ENCODE measurements at regions not wholly inside any gene's neighbourhood (a gene's known extent, or its start where the extent isn't known, plus 50 kb on each side); places are given as distances from the start of the nearest gene placed in this dataset.

DNA sequence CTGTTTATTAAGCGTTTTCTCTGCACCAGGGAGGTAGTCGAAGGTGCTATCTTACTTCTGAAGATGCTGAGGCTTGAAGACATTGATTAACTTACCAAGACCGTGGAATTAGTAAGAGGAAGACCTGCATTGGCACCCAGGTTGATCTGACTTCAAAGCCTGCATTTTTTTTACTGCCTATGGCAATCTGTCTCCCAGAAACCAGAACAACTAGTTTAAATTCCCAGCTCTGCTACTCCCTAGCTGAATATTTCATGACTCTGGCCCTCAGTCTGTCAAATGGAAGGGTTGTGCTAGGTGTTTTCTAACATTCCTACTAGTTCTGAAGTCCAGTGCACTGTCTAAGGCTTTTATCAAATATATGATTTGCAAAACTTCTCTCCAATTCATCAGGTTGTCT lies 52.0 kb upstream of the GRAMD1B start:
- Histone ChIP-seq H3K9me3 (ENCODE audit: control insufficient read depth in 2 of 3, low read length in 3 of 3) (no peaks in the 10 kb centered on the region), H3K27ac (ENCODE audit: low read depth, low read length) (no peak overlapping the region), H3K4me1 (ENCODE audit: control insufficient read depth in 2 of 2, insufficient read depth in 2 of 2, low read length in 2 of 2) (peaks cover 0 to 6% of the 10 kb centered on the region in 2 donors), H3K4me3 (ENCODE audit: low read length) (no peak overlapping the region), H3K36me3 (ENCODE audit: control insufficient read depth in 2 of 3, insufficient read depth in 3 of 3, low read length in 3 of 3) (no peaks in the 10 kb centered on the region), H3K27me3 (ENCODE audit: control insufficient read depth in 2 of 2, insufficient read depth in 2 of 2, low read length in 2 of 2) (peaks cover 0 to 3% of the 10 kb centered on the region in 2 donors)
- Mint-ChIP-seq H3K4me3 (no peak overlapping the region), H3K9me3 (no peaks in the 10 kb centered on the region), H3K4me1 (peaks cover 0 to 67% (median 3%) of the 10 kb centered on the region in 7 donors), H3K27me3 (no peaks in the 10 kb centered on the region), H3K27ac (peak overlapping the region in 1 of 9 donors; percentile 19), H3K36me3 (peaks cover 0 to 30% (median 0%) of the 10 kb centered on the region in 5 donors)
- intact Hi-C loops (cut with micrococcal nuclease): no loop called here
- ATAC-seq (no peak), DNase-seq (no peak)
- POLR2A ChIA-PET: no interaction called here
- CTCF ChIA-PET: no interaction called here

DNA sequence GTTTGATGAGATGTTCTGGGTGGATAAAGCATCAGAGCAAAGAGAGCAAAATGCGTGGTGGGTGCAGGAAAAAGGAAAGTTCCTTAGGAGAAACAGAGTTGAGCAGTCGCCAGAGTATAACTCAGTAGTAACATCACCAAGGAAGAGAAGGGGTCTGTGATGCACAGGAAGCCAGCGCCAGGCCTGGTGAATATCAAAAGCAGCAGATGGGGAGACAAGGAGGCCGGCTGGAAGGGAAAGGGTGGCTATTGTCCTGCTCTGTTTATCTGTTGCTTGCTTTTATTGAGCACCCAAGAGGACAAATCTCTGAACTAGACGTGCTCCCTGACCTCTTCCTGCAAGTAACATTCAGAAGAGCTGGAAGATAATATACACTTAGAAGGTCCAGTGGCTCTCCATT lies 52.7 kb upstream of the GRAMD1B start:
- DNase-seq: no peak
- Mint-ChIP-seq H3K4me3 (no peak overlapping the region), H3K27ac (no peak overlapping the region), H3K27me3 (no peaks in the 10 kb centered on the region), H3K9me3 (no peaks in the 10 kb centered on the region), H3K4me1 (peaks cover 0 to 68% (median under 1%) of the 10 kb centered on the region in 7 donors), H3K36me3 (peaks cover 0 to 27% (median 0%) of the 10 kb centered on the region in 5 donors)
- Histone ChIP-seq H3K4me1 (ENCODE audit: control insufficient read depth in 2 of 2, insufficient read depth in 2 of 2, low read length in 2 of 2) (no peaks in the 10 kb centered on the region), H3K27ac (ENCODE audit: low read depth, low read length) (no peak overlapping the region), H3K27me3 (ENCODE audit: control insufficient read depth in 2 of 2, insufficient read depth in 2 of 2, low read length in 2 of 2) (peaks cover 0 to 3% of the 10 kb centered on the region in 2 donors), H3K4me3 (ENCODE audit: low read length) (no peak overlapping the region), H3K9me3 (ENCODE audit: control insufficient read depth in 2 of 3, low read length in 3 of 3) (no peaks in the 10 kb centered on the region), H3K36me3 (ENCODE audit: control insufficient read depth in 2 of 3, insufficient read depth in 3 of 3, low read length in 3 of 3) (no peaks in the 10 kb centered on the region)
- no peak for ATAC-seq
- POLR2A ChIA-PET: no interaction called here
- CTCF ChIA-PET: no interaction called here
- intact Hi-C loops (cut with micrococcal nuclease): no loop called here

GRCh38 chr11:123375832-123376231 lies 54.2 kb upstream of the GRAMD1B start:
- no peaks in the 10 kb centered on the region for H3K36me3 ChIP-seq (ENCODE audit: control insufficient read depth in 2 of 3, insufficient read depth in 3 of 3, low read length in 3 of 3)
- peaks cover 0 to 66% (median 0%) of the 10 kb centered on the region in 7 donors for H3K4me1 Mint-ChIP-seq
- POLR2A ChIA-PET: no interaction called here
- ATAC-seq (no peak), DNase-seq (no peak)
- no peaks in the 10 kb centered on the region for H3K27me3 Mint-ChIP-seq
- H3K4me1 ChIP-seq (ENCODE audit: control insufficient read depth in 2 of 2, insufficient read depth in 2 of 2, low read length in 2 of 2): no peaks in the 10 kb centered on the region
- intact Hi-C loops (cut with micrococcal nuclease): no loop called here
- peaks cover 0 to 36% (median 0%) of the 10 kb centered on the region in 5 donors for H3K36me3 Mint-ChIP-seq
- no peak overlapping the region for H3K27ac Mint-ChIP-seq
- H3K9me3 ChIP-seq (ENCODE audit: control insufficient read depth in 2 of 3, low read length in 3 of 3): no peaks in the 10 kb centered on the region
- H3K9me3 Mint-ChIP-seq: no peaks in the 10 kb centered on the region
- H3K4me3 ChIP-seq (ENCODE audit: low read length): no peak overlapping the region
- CTCF ChIA-PET: no interaction called here
- peaks cover 0 to 3% of the 10 kb centered on the region in 2 donors for H3K27me3 ChIP-seq (ENCODE audit: control insufficient read depth in 2 of 2, insufficient read depth in 2 of 2, low read length in 2 of 2)
- no peak overlapping the region for H3K27ac ChIP-seq (ENCODE audit: low read depth, low read length)
- no peak overlapping the region for H3K4me3 Mint-ChIP-seq

DNA sequence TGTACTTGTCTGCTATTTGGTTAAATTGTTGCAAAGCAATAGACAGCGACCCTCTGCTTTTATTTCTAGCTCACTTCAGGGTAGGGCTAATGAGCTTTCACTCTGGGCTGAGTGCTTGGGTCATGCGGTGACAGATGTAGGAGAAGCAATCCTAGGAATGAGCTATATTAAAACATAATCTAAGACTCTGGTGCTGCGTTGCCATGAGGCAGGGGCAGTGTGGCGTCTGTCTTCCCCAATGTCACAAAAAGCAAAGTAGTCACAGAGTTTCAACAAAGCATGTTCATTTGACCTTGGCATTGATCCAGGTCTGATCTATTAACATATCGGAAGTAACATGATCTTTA lies 55.5 kb upstream of the GRAMD1B start:
- Mint-ChIP-seq H3K4me3 (no peak overlapping the region), H3K4me1 (peaks cover 0 to 57% (median 0%) of the 10 kb centered on the region in 7 donors), H3K27me3 (no peaks in the 10 kb centered on the region), H3K9me3 (no peaks in the 10 kb centered on the region), H3K27ac (no peak overlapping the region), H3K36me3 (peaks cover 0 to 40% (median 0%) of the 10 kb centered on the region in 5 donors)
- H3K27ac ChIP-seq (ENCODE audit: low read depth, low read length): no peak overlapping the region
- POLR2A ChIA-PET: no interaction called here
- DNase-seq (no peak), ATAC-seq (no peak)
- no peak overlapping the region for H3K4me3 ChIP-seq (ENCODE audit: low read length)
- no peaks in the 10 kb centered on the region for H3K27me3 ChIP-seq (ENCODE audit: control insufficient read depth in 2 of 2, insufficient read depth in 2 of 2, low read length in 2 of 2)
- H3K36me3 ChIP-seq (ENCODE audit: control insufficient read depth in 2 of 3, insufficient read depth in 3 of 3, low read length in 3 of 3): no peaks in the 10 kb centered on the region
- intact Hi-C loops (cut with micrococcal nuclease): no loop called here
- H3K9me3 ChIP-seq (ENCODE audit: control insufficient read depth in 2 of 3, low read length in 3 of 3): no peaks in the 10 kb centered on the region
- no peaks in the 10 kb centered on the region for H3K4me1 ChIP-seq (ENCODE audit: control insufficient read depth in 2 of 2, insufficient read depth in 2 of 2, low read length in 2 of 2)
- CTCF ChIA-PET: no interaction called here

GRCh38 chr11:123373754-123374621 lies 56.1 kb upstream of the GRAMD1B start:
- CTCF ChIA-PET: no interaction called here
- intact Hi-C loops (cut with micrococcal nuclease): no loop called here

DNA sequence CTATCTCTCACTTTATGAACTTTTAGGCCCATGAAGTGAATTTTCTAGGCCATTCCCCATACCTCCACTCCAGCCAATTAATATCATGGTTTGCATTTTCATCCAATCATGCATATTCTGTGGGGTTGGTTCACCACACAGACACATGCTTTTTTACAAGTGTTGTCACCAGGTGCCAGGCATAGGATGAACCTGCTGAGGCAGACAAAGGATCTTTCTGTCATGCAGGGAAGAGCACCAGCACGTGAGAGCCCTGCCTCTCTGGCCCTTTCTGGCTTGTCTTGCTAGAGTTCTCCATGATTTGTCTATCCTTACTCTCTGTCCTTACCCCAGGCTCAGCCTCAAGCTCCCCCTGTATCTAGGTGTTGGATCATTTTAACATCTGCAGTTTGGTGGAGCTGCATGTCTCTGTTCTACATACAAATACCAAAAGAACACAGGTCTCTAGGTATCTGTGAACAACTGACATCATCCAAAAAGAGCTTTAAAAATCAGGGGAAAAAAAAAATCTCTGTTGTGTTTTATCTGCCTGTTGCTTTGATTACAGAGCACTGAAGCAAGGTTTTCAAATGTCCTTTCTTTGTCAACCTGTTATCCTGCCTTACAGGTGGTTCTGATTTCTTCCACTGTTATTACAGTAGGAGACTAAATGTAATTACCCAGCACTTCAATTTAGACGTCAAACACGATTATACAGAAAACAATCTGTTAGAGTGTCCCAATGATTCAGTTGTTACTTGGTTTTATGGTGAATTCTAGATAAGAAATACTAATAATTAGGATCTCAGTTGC lies 58.4 kb upstream of the GRAMD1B start:
- no peak for ATAC-seq
- ChIA-PET POLR2A (no interaction called here), CTCF (interaction anchor here (1.5 kb wide), 1 partner anchor 29 kb away, joined by 3 read pairs; no protein-coding TSS in a partner anchor)
- H3K36me3 ChIP-seq (ENCODE audit: control insufficient read depth in 2 of 3, insufficient read depth in 3 of 3, low read length in 3 of 3): no peaks in the 10 kb centered on the region
- no peak overlapping the region for H3K4me3 ChIP-seq (ENCODE audit: low read length)
- intact Hi-C loops (cut with micrococcal nuclease): no loop called here
- H3K4me1 Mint-ChIP-seq: peaks cover 0 to 36% (median 0%) of the 10 kb centered on the region in 7 donors
- H3K4me1 ChIP-seq (ENCODE audit: control insufficient read depth in 2 of 2, insufficient read depth in 2 of 2, low read length in 2 of 2): no peaks in the 10 kb centered on the region
- H3K4me3 Mint-ChIP-seq: no peak overlapping the region
- peaks cover 0 to 12% (median 6%) of the 10 kb centered on the region in 5 donors for H3K27me3 Mint-ChIP-seq
- H3K9me3 ChIP-seq (ENCODE audit: control insufficient read depth in 2 of 3, low read length in 3 of 3): no peaks in the 10 kb centered on the region
- H3K27ac ChIP-seq (ENCODE audit: low read depth, low read length): no peak overlapping the region
- no peak overlapping the region for H3K27ac Mint-ChIP-seq
- no peak for DNase-seq
- H3K27me3 ChIP-seq (ENCODE audit: control insufficient read depth in 2 of 2, insufficient read depth in 2 of 2, low read length in 2 of 2): no peaks in the 10 kb centered on the region
- peaks cover 0 to 44% (median 0%) of the 10 kb centered on the region in 5 donors for H3K36me3 Mint-ChIP-seq
- H3K9me3 Mint-ChIP-seq: no peaks in the 10 kb centered on the region

More at GRCh38 chr11:123373754-123374621, 56.1 kb upstream of the GRAMD1B start:
- Mint-ChIP-seq H3K4me3 (no peak overlapping the region), H3K9me3 (no peaks in the 10 kb centered on the region), H3K27ac (no peak overlapping the region), H3K27me3 (no peaks in the 10 kb centered on the region), H3K36me3 (peaks cover 0 to 41% (median 0%) of the 10 kb centered on the region in 5 donors), H3K4me1 (peaks cover 0 to 53% (median 0%) of the 10 kb centered on the region in 7 donors)
- Histone ChIP-seq H3K36me3 (ENCODE audit: control insufficient read depth in 2 of 3, insufficient read depth in 3 of 3, low read length in 3 of 3) (no peaks in the 10 kb centered on the region), H3K4me3 (ENCODE audit: low read length) (no peak overlapping the region), H3K27ac (ENCODE audit: low read depth, low read length) (no peak overlapping the region), H3K27me3 (ENCODE audit: control insufficient read depth in 2 of 2, insufficient read depth in 2 of 2, low read length in 2 of 2) (no peaks in the 10 kb centered on the region), H3K4me1 (ENCODE audit: control insufficient read depth in 2 of 2, insufficient read depth in 2 of 2, low read length in 2 of 2) (no peaks in the 10 kb centered on the region), H3K9me3 (ENCODE audit: control insufficient read depth in 2 of 3, low read length in 3 of 3) (no peaks in the 10 kb centered on the region)
- POLR2A ChIA-PET: no interaction called here
- no peak for DNase-seq
- ATAC-seq: no peak
